Fibroblast of peridontal ligament (primary cell): ENCODE measurements at regions not wholly inside any gene's neighbourhood (a gene's known extent, or its start where the extent isn't known, plus 50 kb on each side); places are given as distances from the start of the nearest gene placed in this dataset.
"Not testable (repeated sequence)": the region's sequence is repeated elsewhere in the genome, so short reads cannot be mapped to it uniquely, and the experiment has no call there.

Experiments used
- DNase-seq: peaks from one replicate; pipeline ENCODE4 v3.0.0-alpha.2; 2010; ENCODE audit errors: extremely low read depth

DNA sequence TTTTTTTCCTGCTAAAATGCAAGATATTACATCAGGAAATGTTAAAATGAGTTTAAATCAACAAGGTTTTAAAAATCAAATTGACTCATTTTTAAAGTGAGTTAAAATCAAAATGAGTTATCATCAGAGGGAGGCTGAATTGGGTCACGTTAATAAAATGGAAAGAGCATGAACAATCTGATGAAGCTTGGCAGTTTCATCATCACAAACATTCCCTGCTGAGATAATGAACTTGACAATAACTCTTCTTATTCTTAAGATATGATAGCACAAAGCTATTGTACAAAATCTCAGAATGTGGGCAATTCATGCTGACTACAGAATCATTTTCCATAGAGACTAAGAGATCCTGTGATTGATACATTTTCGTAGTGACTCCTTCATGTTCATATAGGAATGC lies 1086.7 kb downstream of the STIM2 start:
- no peak for DNase-seq

DNA sequence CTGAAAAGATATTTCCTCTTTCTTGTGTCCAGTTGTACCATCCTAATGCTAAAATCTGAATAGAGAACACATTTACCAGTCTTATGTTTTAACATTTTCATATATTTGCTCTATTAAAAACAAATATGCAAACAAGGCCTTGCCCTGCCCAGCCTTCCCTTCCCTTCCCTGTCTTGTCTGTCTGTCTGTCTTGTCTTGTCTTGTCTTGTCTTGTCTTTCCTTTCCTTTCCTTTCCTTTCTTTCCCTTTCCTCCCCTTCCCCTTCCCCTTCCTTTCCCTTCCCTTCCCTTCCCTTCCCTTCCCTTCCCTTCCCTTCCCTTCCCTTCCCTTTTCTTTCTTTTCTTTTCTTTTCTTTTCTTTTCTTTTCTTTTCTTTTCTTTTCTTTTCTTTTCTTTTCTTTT lies 1103.5 kb downstream of the STIM2 start:
- no peak for DNase-seq

DNA sequence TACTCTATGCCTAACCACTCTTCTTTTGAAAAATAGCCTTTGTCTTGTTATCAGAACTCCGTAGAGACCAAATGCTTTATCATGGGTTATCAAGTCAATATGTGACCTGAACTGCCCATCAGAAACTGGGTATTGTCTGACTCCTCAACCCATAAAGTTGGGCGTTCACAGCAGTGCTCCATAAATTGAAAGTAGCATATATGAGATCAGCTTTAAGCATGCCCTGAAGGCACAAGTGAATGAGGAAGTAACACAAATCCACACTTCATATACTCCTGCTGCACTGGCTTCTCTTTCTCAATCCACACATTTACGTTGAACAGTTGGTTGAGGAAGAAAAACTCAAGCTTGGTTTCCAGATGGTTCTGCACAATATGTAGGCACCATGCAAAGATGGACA lies 1106.0 kb downstream of the STIM2 start:
- DNase-seq, result no peak

DNA sequence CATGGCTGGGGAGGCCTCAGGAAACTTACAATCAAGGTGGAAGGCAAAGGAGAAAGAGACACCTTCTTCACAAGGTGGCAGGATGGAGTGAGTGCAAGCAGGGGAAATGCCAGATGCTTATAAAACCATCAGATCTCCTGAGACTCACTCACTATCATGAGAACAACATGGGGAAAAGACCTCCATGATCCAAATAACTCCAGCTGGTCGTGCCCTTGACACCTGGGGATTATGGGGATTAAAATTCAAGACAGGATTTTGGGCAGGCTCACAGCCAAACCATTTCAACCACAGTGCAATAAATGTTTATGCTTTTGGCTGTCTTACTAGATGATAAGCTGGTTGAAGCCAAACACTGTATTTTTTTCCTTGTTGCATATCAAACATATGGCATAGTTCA lies 1112.4 kb downstream of the STIM2 start:
- DNase-seq, result no peak

DNA sequence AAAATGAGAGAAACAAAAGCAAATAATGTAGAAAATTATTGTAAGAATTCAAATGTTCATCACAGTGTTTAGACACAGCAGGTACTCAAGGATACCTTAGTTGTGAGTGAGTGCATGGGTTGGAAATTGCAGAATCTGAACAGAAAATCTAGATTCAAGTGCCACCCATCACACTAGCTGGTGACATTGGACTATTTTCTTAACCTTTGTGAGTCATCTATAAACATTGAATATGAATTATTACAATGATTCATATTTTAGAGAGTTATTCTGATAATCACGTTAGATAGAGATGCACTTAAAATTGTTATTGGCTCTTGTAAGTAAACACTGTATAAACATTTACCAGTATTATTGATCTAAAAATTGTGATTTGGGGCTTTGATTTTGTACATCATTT lies 1113.1 kb downstream of the STIM2 start:
- DNase-seq, result no peak

DNA sequence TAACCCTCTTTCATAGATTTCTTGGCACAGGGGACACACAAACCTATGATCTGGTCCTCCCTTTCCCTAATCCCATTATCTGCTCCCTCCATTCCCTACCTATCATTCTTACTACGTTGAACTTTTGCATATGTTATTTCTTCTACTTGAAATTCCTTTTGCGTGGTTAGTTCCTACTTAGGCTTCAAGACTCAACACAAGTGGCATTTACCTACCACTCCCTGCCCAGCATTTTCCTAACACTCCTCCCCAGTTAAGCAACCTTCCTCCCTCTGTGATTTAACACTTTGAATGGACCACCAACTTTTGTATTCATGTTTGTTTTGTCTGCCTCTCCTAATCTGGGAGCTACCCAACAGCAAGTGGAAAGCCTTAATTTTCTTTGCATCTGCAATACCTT lies 1113.7 kb downstream of the STIM2 start:
- DNase-seq, result no peak

DNA sequence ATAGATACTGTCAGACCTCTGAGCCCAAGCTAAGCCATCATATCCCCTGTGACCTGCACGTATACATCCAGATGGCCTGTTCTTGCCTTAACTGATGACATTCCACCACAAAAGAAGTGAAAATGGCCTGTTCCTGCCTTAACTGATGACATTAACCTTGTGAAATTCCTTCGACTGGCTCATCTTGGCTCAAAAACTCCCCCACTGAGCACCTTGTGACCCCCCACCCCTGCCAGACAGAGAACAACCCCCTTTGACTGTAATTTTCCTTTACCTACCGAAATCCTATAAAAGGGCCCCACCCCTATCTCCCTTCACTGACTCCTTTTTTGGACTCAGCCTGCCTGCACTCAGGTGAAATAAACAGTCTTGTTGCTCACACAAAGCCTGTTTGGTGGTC lies 1114.2 kb downstream of the STIM2 start:
- DNase-seq, result not testable (repeated sequence)

DNA sequence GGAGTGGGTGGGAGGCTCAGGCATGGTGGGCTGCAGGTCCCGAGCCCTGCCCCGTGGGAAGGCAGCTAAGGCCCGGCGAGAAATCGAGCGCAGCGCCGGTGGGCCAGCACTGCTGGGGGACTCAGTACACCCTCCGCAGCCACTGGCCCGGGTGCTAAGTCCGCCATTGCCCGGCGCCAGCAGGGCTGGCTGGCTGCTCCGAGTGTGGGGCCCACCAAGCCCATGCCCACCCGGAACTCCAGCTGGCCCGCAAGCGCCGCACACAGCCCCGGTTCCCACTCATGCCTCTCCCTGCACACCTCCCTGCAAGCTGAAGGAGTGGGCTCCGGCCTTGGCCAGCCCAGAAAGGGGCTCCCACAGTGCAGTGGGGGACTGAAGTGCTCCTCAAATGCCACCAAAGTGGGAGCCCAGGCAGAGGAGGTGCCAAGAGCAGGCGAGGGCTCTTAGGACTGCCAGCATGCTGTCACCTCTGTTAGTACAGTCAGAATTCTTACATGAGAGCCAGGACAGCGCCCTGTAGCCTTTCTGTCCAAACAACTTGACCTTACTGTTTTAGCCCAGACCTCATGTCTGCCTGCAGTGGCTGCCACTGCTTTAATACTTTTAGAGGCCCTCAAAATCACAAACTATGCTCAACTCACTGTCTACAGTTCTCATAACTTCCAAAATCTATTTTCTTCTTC lies 1117.9 kb downstream of the STIM2 start:
- not testable (repeated sequence) for DNase-seq

DNA sequence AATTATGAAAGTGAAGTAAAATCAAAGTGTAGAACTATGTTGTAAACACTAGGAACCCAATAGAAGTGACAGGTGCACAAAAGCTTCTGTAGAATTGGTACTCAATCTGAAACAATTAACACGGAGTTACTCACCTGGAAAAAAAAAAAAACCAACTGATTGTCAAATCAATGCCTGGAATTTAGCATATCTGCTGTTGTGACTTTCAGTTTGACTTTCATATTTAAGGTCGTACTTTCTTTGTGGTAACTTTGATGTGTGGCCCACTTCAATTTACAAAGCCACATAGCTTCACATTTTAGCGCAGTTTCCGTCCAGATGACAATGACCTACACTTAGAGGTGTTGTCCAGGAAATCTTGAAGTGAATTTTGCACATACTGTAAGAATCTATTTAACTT lies 1124.9 kb downstream of the STIM2 start:
- no peak for DNase-seq

DNA sequence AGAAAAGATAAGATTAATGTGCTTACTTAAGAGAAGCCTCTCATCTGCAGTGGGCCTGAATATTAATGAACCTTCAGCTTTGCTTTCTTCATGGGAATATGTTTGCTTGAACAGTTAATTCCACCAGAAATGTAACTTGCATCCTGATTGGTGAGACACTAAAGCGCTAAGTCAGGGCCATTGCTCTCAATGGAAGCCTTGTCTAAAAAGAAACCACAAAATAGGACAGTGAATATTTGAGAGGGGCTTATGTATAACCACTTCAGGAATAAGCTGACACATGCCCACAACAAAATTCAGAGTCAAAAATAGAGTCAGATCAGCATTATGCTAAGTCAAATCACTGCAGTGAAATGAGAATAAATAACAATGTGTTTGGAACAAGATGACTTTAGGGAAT lies 1125.8 kb downstream of the STIM2 start:
- DNase-seq, result no peak

DNA sequence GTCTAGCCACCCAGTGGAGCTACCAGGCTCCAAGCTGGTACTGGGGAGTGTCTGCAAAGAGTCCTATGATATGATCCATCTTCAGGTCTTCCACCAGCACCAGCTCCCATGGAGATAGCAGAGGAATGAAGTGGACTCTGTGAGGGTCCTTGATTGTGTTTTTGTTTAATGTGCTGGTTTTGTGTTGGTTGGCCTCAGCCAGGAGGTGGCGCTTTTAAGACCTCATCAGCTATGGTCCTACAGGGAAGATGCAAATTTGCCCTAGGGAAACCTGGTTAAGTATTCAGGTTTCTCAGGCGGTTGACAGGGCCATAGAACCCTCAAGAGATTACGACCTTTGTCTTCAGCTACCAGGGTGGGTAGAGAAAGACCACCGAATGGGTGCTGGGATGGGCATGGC lies 1141.1 kb downstream of the STIM2 start:
- no peak for DNase-seq

DNA sequence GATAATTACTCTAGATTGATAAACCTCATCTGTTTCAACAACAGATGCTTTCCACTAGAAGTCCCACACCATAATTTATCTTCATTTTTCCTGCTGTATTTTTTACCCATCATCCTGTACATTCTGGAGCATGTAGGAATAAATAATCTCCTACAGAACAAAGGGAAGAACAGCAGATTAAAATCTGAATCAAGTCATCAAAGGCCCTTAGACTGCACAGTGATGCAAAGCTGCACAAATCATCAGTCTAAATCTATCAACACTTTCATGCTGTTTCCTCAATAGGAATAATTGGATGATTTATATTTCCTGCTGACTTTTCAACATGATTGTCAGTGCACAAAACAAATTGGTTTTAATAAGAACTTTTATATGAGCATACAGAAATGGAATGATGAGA lies 1143.9 kb downstream of the STIM2 start:
- DNase-seq, result no peak

DNA sequence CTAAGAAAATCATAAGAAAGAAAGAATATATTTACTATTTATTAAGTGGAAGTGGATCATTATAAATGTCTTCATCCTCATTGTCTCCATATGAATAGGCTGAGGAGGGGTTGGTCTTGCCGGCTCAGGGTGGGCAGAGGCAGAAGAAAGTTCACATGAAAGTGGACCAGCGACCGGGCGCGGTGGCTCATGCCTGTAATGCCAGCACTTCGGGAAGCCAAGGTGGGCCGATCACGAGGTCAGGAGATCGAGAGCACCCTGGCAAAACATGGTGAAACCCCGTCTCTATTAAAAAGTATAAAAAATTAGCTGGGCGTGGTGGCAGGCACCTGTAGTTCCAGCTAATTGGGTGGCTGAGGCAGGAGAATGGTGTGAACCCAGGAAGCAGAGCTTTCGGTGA lies 1145.4 kb downstream of the STIM2 start:
- no peak for DNase-seq

DNA sequence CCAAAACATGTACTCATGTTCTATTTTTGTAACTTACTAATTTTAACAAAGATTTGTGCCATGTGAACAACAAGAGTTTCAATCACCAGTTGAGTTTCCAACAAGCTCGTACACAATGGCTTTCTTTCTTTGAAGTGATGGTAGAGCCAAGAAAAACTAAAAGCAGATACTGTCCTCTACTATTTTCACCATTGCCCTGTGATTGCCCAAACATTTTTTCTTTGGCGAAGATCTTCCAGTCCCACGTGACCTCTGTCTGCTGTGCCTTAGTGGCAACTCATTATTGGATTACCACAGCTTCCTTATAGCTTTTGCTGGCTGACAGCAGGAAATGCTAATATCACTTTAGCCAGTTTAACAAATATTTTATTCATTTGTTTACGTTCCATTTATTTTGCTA lies 1147.1 kb downstream of the STIM2 start:
- DNase-seq, result no peak

DNA sequence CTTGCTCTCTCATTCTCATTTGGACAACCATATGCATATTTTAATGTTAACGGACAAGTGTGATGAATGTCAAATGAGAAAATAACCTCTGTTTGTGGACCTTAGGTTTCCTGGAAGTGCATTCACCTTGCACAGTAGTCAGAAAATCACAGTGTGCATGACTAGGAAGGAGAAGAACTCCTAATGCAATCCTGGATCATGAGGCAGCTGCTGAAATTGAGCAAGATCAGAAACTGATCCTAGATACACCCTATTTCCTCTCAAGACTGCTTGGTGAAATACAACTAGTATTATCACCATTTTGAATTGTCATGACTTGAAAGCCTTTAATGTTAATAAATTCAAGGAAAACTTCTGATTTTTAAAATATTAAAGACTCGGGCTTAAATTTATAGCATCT lies 1148.9 kb downstream of the STIM2 start:
- no peak for DNase-seq

DNA sequence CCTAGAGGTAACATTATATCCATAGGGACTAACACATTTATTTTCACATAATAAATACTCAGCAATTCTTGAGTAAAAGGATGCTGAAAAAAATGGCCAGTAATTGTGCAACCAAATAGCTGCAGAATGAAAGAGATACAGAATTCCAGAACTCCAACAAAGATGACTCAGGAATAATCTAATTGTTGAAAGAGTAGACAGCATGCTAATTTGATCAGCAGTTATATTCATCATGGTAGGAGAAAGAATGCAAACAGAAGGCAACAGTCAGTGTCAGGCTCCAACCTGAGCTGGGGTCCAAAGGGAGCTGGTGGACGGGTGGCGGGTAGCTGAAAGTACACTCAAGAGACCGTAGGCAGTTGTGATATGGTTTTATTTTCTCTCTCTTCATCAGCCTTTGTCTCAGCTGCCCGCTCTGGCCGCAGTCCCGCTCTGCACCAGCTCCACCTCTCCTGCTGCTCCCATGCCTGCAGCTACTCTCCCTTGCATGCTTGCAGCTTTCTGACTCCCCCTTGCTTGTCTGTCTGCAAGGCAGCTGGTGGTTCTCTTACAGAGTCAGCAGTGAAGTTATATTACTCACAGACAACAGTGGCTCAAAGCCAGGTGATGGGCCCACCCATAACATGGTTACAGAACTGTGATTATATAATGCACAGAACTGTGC lies 1150.1 kb downstream of the STIM2 start:
- no peak for DNase-seq

DNA sequence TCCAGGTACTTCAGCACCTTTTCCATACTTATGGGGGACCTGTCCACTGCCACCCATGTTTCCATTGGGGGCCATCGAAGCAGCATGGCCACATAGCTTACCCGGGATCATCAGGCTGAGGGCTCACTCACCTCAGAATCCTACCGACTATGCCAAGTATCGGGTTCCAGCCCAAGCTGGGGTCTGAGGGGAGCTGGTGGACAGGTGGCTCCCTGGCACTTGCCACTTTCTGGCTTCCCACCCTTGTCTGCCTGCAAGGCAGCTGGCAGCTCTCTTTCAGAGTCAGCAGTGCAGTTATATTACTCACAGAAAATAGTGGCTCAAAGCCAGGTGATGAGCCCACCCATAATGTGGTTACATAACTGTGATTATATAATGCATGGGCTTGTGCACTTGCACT lies 1153.8 kb downstream of the STIM2 start:
- DNase-seq, result no peak

DNA sequence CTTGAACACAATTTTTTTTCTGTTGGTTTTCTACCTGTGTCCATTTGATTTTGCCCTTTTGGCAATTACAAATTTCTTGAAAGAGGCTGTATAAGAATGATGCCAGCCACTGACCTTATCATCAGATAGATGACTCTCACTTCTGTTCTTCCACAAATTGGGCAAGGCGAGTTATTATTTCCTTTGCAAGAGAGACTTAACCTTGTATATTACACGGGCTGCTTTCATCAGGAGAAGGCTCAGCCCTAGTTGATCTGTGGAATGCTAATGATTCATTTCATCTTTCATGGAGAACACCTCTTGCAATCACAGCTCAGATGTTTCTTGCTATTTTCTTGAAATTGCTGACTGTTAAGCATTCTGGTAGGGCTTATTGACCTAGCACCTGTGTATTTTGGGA lies 1155.4 kb downstream of the STIM2 start:
- no peak for DNase-seq

DNA sequence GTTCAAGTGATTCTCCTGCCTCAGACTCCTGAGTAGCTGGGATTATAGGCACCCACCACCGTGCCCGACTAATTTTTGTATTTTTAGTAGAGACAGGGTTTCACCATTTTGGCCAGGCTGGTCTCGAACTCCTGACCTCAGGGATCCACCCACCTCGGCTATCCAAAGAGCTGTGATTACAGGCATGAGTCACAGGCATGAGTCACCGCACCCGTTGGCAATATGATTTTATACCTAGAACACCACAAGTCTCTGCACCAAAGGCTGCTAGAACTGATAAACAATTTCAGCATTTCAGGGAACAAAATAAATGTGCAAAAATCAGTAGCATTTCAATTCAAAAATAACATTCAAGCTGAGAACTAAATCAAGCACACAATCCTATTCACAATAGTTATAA lies 1177.6 kb downstream of the STIM2 start:
- DNase-seq, result not testable (repeated sequence)

DNA sequence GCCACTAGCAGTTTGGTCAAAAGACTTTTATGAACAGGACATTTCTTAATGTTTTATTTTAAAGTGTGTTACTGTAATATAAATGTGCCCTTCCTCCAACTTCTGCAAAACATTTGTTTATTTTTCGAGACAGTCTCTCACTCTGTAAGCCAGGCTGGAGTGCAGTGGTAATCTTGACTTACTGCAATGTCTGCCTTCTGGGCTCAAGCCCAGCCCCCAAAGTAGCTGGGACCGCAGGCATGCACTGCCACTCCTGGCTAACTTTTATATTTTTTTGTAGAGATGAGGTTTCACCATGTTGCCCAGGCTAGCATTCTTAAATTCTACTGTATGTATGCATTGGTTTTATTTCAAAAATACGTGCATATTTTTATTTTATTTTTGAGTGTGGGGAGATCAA lies 1201.9 kb downstream of the STIM2 start:
- DNase-seq, result no peak

DNA sequence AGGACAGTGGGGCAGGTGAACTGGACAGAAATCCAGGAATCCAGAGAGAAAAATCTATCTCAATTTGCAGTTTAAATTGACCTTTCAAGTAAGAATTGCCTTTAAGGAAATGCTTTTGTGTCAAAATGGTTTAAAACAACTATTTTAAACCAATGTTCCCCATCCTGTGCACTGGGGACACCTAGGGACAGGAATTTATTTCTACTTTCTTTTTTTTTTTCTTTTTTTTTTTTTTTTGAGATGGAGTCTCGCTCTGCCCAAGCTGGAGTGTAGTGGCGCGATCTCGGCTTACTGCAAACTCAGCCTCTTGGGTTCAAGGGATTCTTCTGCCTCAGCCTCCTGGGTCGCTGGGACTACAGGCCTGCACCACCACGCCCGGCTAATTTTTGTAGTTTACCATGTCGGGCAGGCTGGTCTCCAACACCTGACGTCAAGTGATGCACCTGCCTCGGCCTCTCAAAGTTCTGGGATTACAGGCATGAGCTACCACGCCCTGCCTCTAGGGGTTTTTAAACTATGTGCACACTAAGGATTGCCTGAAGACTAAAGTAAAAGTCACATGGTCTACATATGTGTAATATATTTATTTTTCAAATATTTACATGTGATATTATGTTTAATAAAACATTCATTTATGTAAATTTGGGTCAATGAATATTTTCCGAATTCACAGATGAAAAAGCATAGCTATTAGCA lies 1213.4 kb downstream of the STIM2 start:
- DNase-seq, result no peak

DNA sequence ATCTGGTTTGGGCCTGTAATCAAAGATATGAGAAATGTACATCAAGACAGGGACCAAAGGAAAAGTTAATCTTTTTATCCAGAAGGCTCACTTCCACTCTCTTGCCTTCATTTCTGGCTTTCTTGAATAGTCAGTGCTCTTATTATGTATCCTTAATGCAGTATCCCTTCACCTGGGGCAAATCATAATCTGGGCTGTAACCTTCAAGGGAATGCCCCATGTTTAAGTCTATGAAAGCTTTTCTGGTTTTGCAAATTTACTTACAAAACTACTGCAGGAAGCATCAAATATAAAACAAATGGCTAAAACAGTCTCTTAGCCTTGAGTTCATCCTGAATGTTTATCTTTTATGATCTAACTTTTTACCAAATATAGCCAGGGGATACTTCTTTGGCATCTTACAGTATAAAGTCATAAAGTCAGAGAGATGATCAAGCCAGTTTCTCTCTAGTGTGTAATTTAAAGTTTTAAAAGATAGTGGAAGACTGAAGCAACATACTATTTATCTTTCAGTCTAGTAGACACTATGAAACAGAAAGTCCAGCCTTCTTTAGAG lies 1214.8 kb downstream of the STIM2 start:
- no peak for DNase-seq

DNA sequence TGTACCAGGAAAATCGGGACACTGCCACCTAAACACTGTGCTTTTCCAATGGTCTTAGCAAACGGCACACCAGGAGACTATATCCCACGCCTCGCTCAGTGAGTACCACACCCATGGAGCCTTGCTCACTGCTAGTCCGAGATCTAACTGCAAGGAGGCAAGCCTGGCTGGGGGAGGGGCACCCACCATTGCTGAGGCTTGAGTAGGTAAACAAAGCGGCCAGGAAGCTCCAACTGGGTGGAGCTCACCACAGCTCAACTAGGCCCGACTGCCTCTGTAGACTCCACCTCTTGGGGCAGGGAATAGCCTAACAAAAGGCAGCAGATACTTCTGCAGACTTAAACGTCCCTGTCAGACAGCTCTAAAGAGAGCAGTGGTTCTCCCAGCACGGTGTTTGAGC lies 1216.6 kb downstream of the STIM2 start:
- DNase-seq, result not testable (repeated sequence)
